Lung (tissue), 11 donors: ENCODE measurements at regions not wholly inside any gene's neighbourhood (a gene's known extent, or its start where the extent isn't known, plus 50 kb on each side); places are given as distances from the start of the nearest gene placed in this dataset.

Experiments used
- ATAC-seq: fragments of 200-7000 bp; cut with Tn5 transposase; one replicate; pipeline ENCODE4 v1.9.1; 2020; ENCODE audit warnings: moderate number of reproducible peaks; ENCODE audit not compliant: insufficient read depth, low FRiP score
- DNase-seq, 3 donors: peaks; one replicate each; pipeline ENCODE4 v3.0.0-alpha.2; 2013 to 2017
- H3K27ac ChIP-seq, 2 donors: one replicate each; pipeline ENCODE4 v1.5.1; 2013; ENCODE audit warnings: mild to moderate bottlenecking in 2 of 2, moderate library complexity in 2 of 2, control low read depth in 1 of 2, inconsistent platforms in 1 of 2, low read depth in 1 of 2, low read length in 1 of 2
- H3K27me3 ChIP-seq, 3 donors: one replicate each; pipeline ENCODE4 v1.5.1; 2013; ENCODE audit warnings: low read length in 2 of 3; ENCODE audit not compliant: control insufficient read depth in 3 of 3, insufficient read depth in 3 of 3
- H3K36me3 ChIP-seq, 4 donors: one replicate each; pipeline ENCODE4 v1.5.1; 2013; ENCODE audit warnings: low read length in 4 of 4, mild to moderate bottlenecking in 1 of 4, moderate library complexity in 1 of 4; ENCODE audit not compliant: control insufficient read depth in 4 of 4, insufficient read depth in 4 of 4
- H3K4me1 ChIP-seq, 5 donors: one replicate each; pipeline ENCODE4 v1.5.1; 2013; ENCODE audit warnings: low read length in 5 of 5, mild to moderate bottlenecking in 2 of 5, moderate library complexity in 1 of 5; ENCODE audit not compliant: control insufficient read depth in 5 of 5, insufficient read depth in 5 of 5
- H3K4me3 ChIP-seq: one replicate; pipeline ENCODE4 v1.5.1; 2013; ENCODE audit warnings: mild to moderate bottlenecking, control low read depth, moderate library complexity
- H3K9ac ChIP-seq, 2 donors: one replicate each; pipeline ENCODE4 v1.5.1; 2013; ENCODE audit warnings: low read length in 2 of 2, control low read depth in 1 of 2; ENCODE audit not compliant: insufficient read depth in 1 of 2
- H3K9me3 ChIP-seq, 4 donors: one replicate each; pipeline ENCODE4 v1.5.1; 2013; ENCODE audit warnings: low read length in 3 of 4, mild to moderate bottlenecking in 1 of 4, moderate library complexity in 1 of 4; ENCODE audit not compliant: control insufficient read depth in 4 of 4, insufficient read depth in 3 of 4
- WGBS, 2 donors: extraction: QIAGEN DNeasy Blood & Tissue Kit; methylation state at CpG; one replicate each; pipeline ENCODE4 v1.1.7; 2013; 5-methylcytosine and 5-hydroxymethylcytosine counted together
- TF ChIP-seq, protein P1 (sequence below): IDR thresholded peaks from 2 replicates; pipeline ENCODE4 v1.5.1; 2012; ENCODE audit warnings: mild to moderate bottlenecking; ENCODE audit errors: control extremely low read depth, extremely low read depth
- donor health status: control.
- donor health status: control.
- donor health status: Bipolar disorder and iron deficiency.
- donor health status: healthy.
- donor health status: DM: yes; HTN: yes; CAD: no.

- WGBS, 2 donors, result 59 to 67% methylated on average over 3 of the region's 3 CpGs
- Histone ChIP-seq H3K9me3 (no peaks in the 10 kb centered on the region), H3K36me3 (no peaks in the 10 kb centered on the region), H3K4me1 (no peaks in the 10 kb centered on the region), H3K9ac (no peak overlapping the region), H3K4me3 (no peak overlapping the region), H3K27me3 (peaks cover 0 to 8% (median 0%) of the 10 kb centered on the region in 3 donors), H3K27ac (no peak overlapping the region)
- TF ChIP-seq, protein P1, sequence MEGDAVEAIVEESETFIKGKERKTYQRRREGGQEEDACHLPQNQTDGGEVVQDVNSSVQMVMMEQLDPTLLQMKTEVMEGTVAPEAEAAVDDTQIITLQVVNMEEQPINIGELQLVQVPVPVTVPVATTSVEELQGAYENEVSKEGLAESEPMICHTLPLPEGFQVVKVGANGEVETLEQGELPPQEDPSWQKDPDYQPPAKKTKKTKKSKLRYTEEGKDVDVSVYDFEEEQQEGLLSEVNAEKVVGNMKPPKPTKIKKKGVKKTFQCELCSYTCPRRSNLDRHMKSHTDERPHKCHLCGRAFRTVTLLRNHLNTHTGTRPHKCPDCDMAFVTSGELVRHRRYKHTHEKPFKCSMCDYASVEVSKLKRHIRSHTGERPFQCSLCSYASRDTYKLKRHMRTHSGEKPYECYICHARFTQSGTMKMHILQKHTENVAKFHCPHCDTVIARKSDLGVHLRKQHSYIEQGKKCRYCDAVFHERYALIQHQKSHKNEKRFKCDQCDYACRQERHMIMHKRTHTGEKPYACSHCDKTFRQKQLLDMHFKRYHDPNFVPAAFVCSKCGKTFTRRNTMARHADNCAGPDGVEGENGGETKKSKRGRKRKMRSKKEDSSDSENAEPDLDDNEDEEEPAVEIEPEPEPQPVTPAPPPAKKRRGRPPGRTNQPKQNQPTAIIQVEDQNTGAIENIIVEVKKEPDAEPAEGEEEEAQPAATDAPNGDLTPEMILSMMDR, result no peak
- no peak for ATAC-seq
- no peak for DNase-seq
These were observed 197.6 kb upstream of the FOXD3 start for GRCh38 chr1:63124666-63125191.

- no peak for ATAC-seq
- 44 to 57% methylated on average over 3 of the region's 3 CpGs for WGBS, 2 donors
- no peaks in the 10 kb centered on the region for H3K36me3 ChIP-seq
These were observed 196.3 kb upstream of the FOXD3 start for GRCh38 chr1:63126104-63126503.

GRCh38 chr1:63127376-63127775 lies 195.0 kb upstream of the FOXD3 start:
- H3K36me3 ChIP-seq, result no peaks in the 10 kb centered on the region
- no peak overlapping the region for H3K27ac ChIP-seq
- 57 to 72% methylated on average over 5 of the region's 5 CpGs for WGBS, 2 donors
- no peak overlapping the region for H3K4me3 ChIP-seq
- H3K27me3 ChIP-seq, result peaks cover 0 to 7% (median 0%) of the 10 kb centered on the region in 3 donors
- no peaks in the 10 kb centered on the region for H3K4me1 ChIP-seq
- no peaks in the 10 kb centered on the region for H3K9me3 ChIP-seq
- TF ChIP-seq, protein P1, result no peak
- H3K9ac ChIP-seq, result no peak overlapping the region
- DNase-seq, result no peak
- ATAC-seq, result no peak

More at GRCh38 chr1:63126104-63126503, 196.3 kb upstream of the FOXD3 start:
- no peak overlapping the region for H3K9ac ChIP-seq
- H3K4me3 ChIP-seq, result no peak overlapping the region
- no peak for DNase-seq
- H3K9me3 ChIP-seq, result no peaks in the 10 kb centered on the region
- H3K4me1 ChIP-seq, result no peaks in the 10 kb centered on the region
- no peak overlapping the region for H3K27ac ChIP-seq
- H3K27me3 ChIP-seq, result peaks cover 0 to 5% (median 0%) of the 10 kb centered on the region in 3 donors
- TF ChIP-seq, protein P1, result no peak

GRCh38 chr1:63128556-63128955 lies 193.8 kb upstream of the FOXD3 start:
- ATAC-seq (no peak), DNase-seq (no peak)
- 65 to 77% methylated on average over 4 of the region's 4 CpGs for WGBS, 2 donors
- H3K9ac ChIP-seq, result no peak overlapping the region
- H3K4me3 ChIP-seq, result no peak overlapping the region
- H3K4me1 ChIP-seq, result no peaks in the 10 kb centered on the region
- no peaks in the 10 kb centered on the region for H3K36me3 ChIP-seq
- no peaks in the 10 kb centered on the region for H3K9me3 ChIP-seq
- H3K27me3 ChIP-seq, result peaks cover 0 to 13% (median 6%) of the 10 kb centered on the region in 3 donors
- no peak overlapping the region for H3K27ac ChIP-seq
- TF ChIP-seq, protein P1, result no peak
